ENCODE measurements at regions not wholly inside any gene's neighbourhood (a gene's known extent, or its start where the extent isn't known, plus 50 kb on each side); places are given as distances from the start of the nearest gene placed in this dataset.

DNA sequence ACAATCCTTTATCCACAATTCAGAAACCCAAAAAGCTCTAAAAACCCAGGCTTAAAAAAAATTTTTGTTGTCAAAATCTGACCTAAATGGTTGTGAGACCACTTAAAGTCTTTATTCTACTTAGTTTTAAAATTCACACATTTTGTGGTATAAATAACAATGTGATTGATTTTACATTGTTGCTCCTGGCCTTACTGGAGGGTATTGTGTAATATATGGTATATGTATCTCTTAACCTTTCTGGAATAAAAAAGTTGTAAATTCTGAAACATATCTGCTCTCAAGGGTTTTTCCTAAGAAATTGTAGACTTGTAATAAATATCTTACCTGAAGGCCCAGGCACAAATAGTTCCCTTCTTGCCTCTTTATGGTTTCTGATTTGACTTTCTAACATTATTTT is 73.3 kb upstream of the PNPT1 start:
- TF ChIP-seq, protein P1, sequence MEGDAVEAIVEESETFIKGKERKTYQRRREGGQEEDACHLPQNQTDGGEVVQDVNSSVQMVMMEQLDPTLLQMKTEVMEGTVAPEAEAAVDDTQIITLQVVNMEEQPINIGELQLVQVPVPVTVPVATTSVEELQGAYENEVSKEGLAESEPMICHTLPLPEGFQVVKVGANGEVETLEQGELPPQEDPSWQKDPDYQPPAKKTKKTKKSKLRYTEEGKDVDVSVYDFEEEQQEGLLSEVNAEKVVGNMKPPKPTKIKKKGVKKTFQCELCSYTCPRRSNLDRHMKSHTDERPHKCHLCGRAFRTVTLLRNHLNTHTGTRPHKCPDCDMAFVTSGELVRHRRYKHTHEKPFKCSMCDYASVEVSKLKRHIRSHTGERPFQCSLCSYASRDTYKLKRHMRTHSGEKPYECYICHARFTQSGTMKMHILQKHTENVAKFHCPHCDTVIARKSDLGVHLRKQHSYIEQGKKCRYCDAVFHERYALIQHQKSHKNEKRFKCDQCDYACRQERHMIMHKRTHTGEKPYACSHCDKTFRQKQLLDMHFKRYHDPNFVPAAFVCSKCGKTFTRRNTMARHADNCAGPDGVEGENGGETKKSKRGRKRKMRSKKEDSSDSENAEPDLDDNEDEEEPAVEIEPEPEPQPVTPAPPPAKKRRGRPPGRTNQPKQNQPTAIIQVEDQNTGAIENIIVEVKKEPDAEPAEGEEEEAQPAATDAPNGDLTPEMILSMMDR (IDR thresholded peaks at IDR 0.05) = no peak
- TF ChIP-seq POLR2A (IDR thresholded peaks at IDR 0.05) (no peak), POLR2AphosphoS5 (IDR thresholded peaks at IDR 0.05) (no peak)
